Right forelimb (tissue), 1 donor: ENCODE measurements at regions not wholly inside any gene's neighbourhood (a gene's known extent, or its start where the extent isn't known, plus 50 kb on each side); places are given as distances from the start of the nearest gene placed in this dataset.
"Not testable (repeated sequence)": the region's sequence is repeated elsewhere in the genome, so short reads cannot be mapped to it uniquely, and the experiment has no call there.

Experiments
- DNase-seq: peaks from one replicate; pipeline ENCODE4 v3.0.0-alpha.2; 2018

DNA sequence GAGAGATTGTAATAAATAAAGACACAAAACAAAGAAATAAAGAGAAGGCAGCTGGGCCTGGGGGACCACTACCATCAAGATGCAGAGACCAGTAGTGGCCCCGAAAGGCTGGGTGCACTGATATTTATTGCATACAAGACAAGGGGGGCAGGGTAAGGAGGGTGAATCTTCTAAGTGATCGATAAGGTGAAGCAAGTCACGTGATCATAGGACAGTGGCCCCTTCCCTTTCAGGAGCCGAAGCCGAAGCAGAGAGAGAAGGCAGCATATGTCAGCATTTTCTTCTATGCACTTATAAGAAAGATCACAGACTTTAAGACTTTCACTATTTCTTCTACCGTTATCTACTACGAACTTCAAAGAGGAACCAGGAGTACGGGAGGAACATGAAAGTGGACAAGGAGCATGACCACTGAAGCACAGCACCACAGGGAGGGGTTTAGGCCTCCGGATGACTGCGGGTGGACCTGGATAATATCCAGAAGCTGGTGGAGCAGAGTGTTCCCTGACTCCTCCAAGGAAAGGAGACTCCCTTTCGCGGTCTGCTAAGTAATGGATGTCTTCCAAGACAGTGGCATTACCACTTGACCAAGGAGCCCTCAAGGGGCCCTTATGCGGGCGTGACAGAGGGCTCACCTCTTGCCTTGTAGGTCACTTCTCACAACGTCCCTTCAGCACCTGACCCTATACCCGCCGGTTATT lies 126.4 kb downstream of the RBM46 start:
- not testable (repeated sequence) for DNase-seq

- DNase-seq = no peak
These were observed 127.1 kb downstream of the RBM46 start for GRCh38 chr4:154908168-154908567.

GRCh38 chr4:154911097-154911496 lies 130.0 kb downstream of the RBM46 start:
- no peak for DNase-seq

GRCh38 chr4:154911608-154912098 lies 130.6 kb downstream of the RBM46 start:
- no peak for DNase-seq

- DNase-seq = no peak
These were observed 135.0 kb downstream of the RBM46 start for GRCh38 chr4:154916068-154916467.

DNA sequence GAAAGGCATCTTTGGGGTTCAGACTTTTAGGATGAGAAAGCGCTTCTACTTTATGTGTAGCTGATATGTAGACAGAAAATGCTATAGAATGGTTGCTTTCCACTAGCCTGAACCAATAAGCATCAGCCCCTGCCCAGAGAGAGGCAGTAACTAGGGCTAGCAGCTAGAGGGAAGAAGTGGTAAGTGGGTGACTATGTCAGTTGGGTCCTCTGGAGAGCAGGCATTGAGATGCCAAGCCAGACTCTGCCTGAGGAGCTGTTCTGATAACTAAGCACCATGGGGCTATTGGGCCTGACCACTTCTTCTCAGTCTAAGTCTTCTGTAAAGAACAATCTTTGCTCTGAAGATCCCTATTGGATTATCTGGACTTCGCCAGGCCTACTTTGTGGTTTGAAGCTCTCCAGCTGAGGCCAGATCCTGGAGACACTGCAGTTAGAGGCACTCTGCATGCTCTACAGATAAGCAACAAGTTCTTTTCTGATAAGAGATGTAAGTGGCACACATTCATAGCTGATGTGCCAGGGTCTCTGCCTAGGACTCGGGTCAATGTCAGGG lies 146.1 kb downstream of the RBM46 start:
- no peak for DNase-seq

GRCh38 chr4:154928640-154929257 lies 147.7 kb downstream of the RBM46 start:
- DNase-seq = no peak

- DNase-seq = no peak
These were observed 155.8 kb downstream of the RBM46 start for GRCh38 chr4:154936873-154937272.

DNA sequence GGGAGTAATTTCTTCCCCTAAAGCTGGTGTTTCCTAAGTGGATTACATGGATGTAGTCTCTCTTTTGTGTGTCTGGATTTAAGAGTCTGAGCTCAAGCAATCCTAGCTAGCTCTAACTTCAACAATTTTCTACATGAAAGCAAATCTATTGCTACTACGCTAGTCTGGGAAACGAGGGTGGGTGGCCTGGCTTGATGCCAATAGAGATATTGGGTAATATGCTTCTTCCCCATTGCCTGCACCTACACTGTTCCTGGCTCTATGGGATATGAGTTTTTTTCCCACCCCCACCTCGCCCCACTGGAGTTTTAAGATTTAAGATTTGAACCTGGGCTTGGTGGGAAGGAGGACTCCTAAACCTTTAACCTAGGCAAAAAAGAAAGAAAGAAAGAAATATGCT lies 158.8 kb downstream of the RBM46 start:
- DNase-seq = no peak

DNA sequence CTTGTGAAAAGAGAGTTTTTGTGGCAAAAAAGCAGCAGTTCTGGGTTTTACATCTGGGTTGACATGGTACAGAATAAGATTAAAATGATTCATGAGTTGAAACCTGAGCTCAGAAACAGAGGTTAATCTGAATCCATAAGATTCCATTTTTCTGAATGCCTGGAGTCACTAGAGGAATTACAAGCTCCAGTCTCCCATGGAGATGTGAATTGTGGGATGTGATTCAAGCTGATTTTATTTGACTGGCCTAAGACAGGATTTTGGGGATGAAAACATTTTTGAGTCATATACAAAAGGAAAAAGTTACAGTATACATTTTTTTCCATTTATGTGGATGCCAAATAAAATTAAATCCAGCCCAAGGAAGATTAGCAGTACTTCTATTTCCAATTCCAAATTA lies 161.1 kb downstream of the RBM46 start:
- DNase-seq = no peak

GRCh38 chr4:154944996-154945395 lies 163.9 kb downstream of the RBM46 start:
- no peak for DNase-seq

DNA sequence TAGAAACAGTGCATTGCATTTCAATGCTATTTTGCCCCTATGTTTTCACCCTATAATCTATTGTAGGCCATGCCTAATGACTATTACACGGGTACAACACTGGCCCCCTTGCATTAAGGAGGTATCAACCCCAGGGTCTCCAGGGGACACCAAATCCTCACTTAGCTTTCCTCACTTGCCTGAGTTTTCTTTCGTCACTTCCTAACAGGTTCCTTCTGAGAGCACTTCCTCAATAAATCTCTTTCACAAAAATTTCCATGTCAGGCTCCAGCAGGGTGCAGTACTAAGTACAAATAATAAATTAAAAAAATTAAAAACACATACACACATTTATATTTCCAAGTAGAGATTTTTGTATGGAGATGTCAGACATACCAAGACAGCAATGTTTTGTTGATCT lies 165.0 kb downstream of the RBM46 start:
- no peak for DNase-seq

DNA sequence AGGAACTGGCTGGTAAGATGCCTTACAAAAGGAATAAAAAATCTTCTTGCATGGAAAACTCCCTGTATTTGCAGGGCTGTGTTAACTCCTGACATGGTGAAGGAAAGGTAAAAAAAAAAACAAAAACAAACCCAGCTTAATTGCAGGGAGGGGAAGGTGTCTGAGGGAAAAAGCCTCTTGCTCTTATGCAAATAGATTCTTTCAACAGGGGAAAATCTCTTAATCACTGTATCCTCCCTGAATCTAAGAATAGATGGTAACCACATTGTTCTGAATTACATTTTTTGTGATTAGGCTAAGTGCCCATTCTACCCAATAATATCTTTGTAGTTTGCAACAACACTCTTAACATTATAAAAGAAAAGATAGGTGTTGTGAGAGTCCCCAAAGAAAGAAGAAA lies 172.6 kb downstream of the RBM46 start:
- DNase-seq = no peak

GRCh38 chr4:154954117-154954516 lies 173.0 kb downstream of the RBM46 start:
- no peak for DNase-seq

DNA sequence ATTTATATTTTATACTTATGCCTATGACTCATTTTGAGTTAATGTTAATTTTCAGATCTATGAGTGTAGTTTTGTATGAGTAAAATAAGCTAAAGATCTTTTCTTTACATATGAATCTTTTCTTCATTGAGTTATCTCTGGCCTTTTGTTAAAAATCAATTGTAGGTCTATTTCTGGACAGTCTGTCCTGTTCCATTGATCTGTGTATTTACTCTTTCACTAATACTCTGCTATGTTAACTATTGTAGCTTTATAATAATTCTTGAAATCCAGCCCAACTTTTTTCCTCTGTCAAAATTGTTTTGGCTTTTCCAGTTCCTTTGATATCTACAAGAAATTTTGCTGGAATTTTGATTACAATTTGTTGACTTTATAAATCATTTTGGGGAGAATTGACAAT lies 177.0 kb downstream of the RBM46 start:
- no peak for DNase-seq

GRCh38 chr4:154958621-154959358 lies 177.7 kb downstream of the RBM46 start:
- DNase-seq = peak; percentile 63

- DNase-seq = no peak
These were observed 178.7 kb downstream of the RBM46 start for GRCh38 chr4:154959756-154960155.

DNA sequence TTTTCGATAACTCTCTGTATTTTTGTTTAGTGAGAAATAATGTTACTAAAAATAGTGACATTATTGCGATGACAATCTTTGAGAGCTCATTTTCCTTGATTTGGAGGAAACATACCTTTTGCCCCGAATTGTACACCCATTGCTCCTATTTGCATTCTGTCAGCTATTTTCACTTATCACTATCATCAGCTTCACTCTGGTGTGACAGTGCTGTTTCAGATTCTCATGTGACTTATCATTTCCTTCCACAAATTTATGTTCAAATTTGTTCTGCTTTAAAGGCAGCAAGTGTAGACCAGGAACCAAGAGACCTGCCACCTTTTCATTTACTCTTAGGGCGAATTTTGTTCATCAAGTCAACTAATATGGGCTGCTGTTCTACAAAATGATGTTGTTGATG lies 179.4 kb downstream of the RBM46 start:
- DNase-seq = no peak

GRCh38 chr4:154961263-154961662 lies 180.2 kb downstream of the RBM46 start:
- DNase-seq = no peak

DNA sequence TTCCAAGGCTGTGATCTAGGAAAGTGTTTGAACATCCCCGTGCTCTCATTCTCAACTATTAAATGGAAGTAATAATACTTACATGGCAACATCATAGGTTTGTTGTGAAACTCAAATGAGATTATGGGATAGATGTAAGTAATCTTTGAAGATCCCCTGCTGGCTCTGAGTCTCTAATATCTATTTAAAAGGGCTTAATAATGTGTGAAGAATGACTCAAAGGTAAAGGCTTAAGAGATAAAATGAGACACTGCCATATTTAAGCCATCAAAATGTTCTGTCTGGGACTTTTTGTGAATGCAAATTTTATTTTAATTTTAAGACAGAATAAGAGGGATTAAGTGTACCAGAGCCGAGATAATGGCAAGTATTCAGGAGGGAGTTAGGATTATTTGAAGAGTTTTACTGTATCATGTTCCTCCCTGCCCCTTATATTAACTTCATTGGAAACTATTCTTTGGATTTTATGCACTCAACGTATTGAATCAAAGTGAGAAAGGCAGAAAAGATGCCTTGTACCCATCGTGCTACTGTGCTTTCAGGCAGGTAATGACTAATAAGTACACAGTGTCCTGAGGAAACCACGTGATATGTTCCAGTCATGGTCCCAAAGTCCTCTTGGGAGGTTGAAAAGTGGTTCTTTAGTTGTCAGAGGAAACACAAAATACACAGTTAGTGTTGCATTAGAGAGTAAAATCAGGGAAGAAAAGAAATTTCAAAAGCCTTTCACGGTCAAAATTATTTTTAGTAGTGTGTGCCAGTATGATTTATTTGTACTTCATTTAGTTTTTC lies 192.4 kb downstream of the RBM46 start:
- DNase-seq = no peak

DNA sequence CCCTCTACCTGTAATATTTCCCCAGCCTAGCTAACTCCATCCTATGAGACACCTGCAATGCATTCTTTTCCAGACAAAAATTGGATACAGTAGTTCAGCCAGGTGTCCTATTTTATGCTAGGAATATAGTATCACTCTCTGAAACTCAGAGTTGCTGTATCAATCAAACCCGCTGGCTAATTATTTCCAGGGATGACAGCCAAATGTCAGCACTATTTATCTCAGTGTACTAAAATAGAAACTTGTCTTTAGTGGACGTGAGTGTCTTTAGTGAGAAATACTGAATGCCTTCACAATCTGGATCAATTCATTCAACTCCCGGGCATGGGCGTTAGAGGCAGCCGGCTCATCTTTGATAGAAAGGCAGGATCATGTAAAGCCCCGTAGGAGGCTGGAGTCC lies 196.2 kb downstream of the RBM46 start:
- no peak for DNase-seq

DNA sequence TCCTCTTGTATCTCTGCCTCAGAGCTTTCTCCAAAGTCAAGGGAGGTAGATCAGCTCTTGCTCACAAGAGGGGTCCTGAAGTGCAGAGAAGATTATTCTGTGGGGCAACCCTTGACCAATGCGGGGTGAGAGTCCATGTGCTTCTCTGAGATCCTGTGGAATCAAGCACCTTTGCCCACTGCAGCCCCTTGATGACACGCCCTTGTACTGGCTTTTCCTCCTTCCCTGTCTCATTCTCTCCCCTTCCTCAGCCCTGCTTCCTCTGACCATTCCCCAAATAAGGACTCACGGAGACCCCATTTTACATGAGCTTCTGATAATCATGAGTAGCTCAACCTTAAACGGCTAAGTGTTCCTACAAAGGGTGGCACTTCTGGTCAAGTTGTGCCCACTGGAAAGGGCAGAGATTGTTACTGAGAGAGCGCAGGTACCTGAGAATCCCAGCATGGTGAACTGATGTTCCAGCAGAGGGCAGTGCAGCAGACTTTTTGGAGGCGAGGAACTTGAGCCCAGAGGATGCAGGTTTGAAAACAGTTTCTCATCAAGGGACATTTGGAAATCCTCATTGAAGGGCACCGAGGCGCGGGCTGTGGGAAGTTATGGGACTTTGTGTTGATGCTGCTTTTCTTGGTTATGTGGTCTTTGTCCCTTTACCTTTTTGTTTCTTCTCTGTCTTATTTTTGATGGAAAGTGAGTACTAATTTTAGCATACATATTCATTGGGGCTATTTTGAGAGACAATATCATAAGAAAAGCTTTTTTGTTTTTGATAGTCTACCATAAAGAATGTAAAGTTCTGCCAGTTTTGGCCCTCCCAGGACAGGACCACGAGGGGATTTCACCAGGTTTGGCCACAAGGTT lies 201.3 kb downstream of the RBM46 start:
- DNase-seq = peak; percentile 54
